HepG2 (cell line): ENCODE measurements at regions not wholly inside any gene's neighbourhood (a gene's known extent, or its start where the extent isn't known, plus 50 kb on each side); places are given as distances from the start of the nearest gene placed in this dataset.
"Not testable (repeated sequence)": the region's sequence is repeated elsewhere in the genome, so short reads cannot be mapped to it uniquely, and the experiment has no call there.

Experiments
- ATAC-seq: fragments of 200-7000 bp; cut with Tn5 transposase; 3 replicates; pipeline ENCODE4 v1.9.1; 2020; ENCODE audit warnings: mild to moderate bottlenecking, moderate library complexity
- BruUV-seq: library from RNA; stranded (reverse); fragments of 400-500 nt; replicated peaks from 2 replicates; lab custom pipeline; 2021; lab: Mats Ljungman, UMichigan
- CTCF ChIA-PET: fragments of 300-600 bp; formaldehyde crosslinking; extraction: SDS; loops from one replicate; lab custom pipeline; 2021; ENCODE audit warnings: low total read pairs, inconsistent platforms, low intra/inter-chr PET ratio; lab: Yijun Ruan, JAX
- POLR2A ChIA-PET: fragments of 350-600 bp; sonication (Branson Sonifier 250); formaldehyde crosslinking; loops from one replicate; lab custom pipeline; 2020; ENCODE audit warnings: antibody characterized with exemption, inconsistent platforms; lab: Yijun Ruan, JAX
- DNase-seq: peaks from one replicate; pipeline ENCODE4 v3.0.0-alpha.2; 2015; ENCODE audit warnings: low spot score
- FAIRE-seq: peaks from 3 replicates; lab custom pipeline; 2011; peaks lifted over from hg19 to GRCh38; lab: Jason Lieb, UNC
- H2AFZ ChIP-seq: one replicate; pipeline ENCODE4 v1.6.1; 2011; ENCODE audit warnings: low read length, inconsistent platforms
- H3K27ac ChIP-seq: fragments of 300-600 bp; 3 replicates; pipeline ENCODE4 v1.8.0; 2011; ENCODE audit warnings: mixed run types, mild to moderate bottlenecking, mixed read lengths, low read length, inconsistent platforms; ENCODE audit not compliant: insufficient read depth; ENCODE audit errors: extremely low read length
- H3K27me3 ChIP-seq, 2 experiments: fragments of 200-600 bp in 1 of 2; 2 replicates in 1 of 2; 3 replicates in 1 of 2; pipeline versions ENCODE4 v1.6.0 to v1.8.0; 2011; ENCODE audit warnings: low read length in 2 of 2, mild to moderate bottlenecking in 2 of 2, moderate library complexity in 2 of 2, inconsistent platforms in 1 of 2; ENCODE audit not compliant: insufficient read depth in 2 of 2, control insufficient read depth in 1 of 2
- H3K36me3 ChIP-seq, 2 experiments: fragments of 200-600 bp in 1 of 2; replicated peaks in 1 of 2; 2 replicates in 1 of 2; 3 replicates in 1 of 2; pipeline versions ENCODE4 v1.5.1 to v1.8.0; 2011; ENCODE audit warnings: low read length in 2 of 2, inconsistent platforms in 1 of 2; ENCODE audit not compliant: insufficient read depth in 2 of 2, control insufficient read depth in 1 of 2
- H3K4me1 ChIP-seq: 2 replicates; pipeline ENCODE4 v1.5.1; 2012; ENCODE audit warnings: low read length, inconsistent platforms; ENCODE audit not compliant: insufficient read depth
- H3K4me2 ChIP-seq: 2 replicates; pipeline ENCODE4 v1.6.0; 2011; ENCODE audit warnings: low read depth, low read length, inconsistent platforms
- H3K4me3 ChIP-seq, 3 experiments: fragments of 200-600 bp in 1 of 3; sonication (generic), shearing (Covaris generic) in 1 of 3; replicated peaks in 1 of 3; 2 replicates each; pipeline ENCODE4 v1.5.1; 2011 to 2016; ENCODE audit warnings: low read length in 3 of 3, inconsistent platforms in 2 of 3, low read depth in 2 of 3, mild to moderate bottlenecking in 2 of 3, control low read depth in 1 of 3, mixed read lengths in 1 of 3; ENCODE audit not compliant: insufficient read depth in 1 of 3
- H3K79me2 ChIP-seq: one replicate; pipeline ENCODE4 v1.6.1; 2011; ENCODE audit warnings: low read length, inconsistent platforms; ENCODE audit not compliant: insufficient read depth
- H3K9ac ChIP-seq: 2 replicates; pipeline ENCODE4 v1.6.0; 2011; ENCODE audit warnings: mild to moderate bottlenecking, low read depth, low read length, inconsistent platforms; ENCODE audit not compliant: insufficient read depth
- H3K9me3 ChIP-seq: 2 replicates; pipeline ENCODE4 v1.5.1; 2012; ENCODE audit warnings: mild to moderate bottlenecking, low read length
- H4K20me1 ChIP-seq: 2 replicates; pipeline ENCODE4 v1.6.0; 2011; ENCODE audit warnings: inconsistent platforms, mild to moderate bottlenecking, low read length, moderate library complexity; ENCODE audit not compliant: insufficient read depth
- NFYC ChIP-seq: IDR thresholded peaks from 2 replicates; pipeline ENCODE4 v1.6.1; 2016; ENCODE audit warnings: missing genetic modification reagents, missing compliant biosample characterization
- RFX5 ChIP-seq: IDR thresholded peaks from 2 replicates; pipeline ENCODE4 v1.6.1; 2011; ENCODE audit warnings: low read depth, low read length, improper control_type of control experiment
- ZNF354B ChIP-seq: sonication (generic); formaldehyde crosslinking; IDR thresholded peaks from 2 replicates; pipeline ENCODE4 v1.8.0; 2022; ENCODE audit warnings: mild to moderate bottlenecking, missing genetic modification reagents
- ZNF629 ChIP-seq: sonication (generic); formaldehyde crosslinking; conservative IDR thresholded peaks from 2 replicates; pipeline ENCODE4 v1.5.0; 2020; ENCODE audit warnings: missing genetic modification reagents
- ZNF75D ChIP-seq: sonication (generic); formaldehyde crosslinking; IDR thresholded peaks from 2 replicates; pipeline ENCODE4 v1.8.1; 2023; ENCODE audit warnings: missing genetic modification reagents, mild to moderate bottlenecking, borderline replicate concordance
- ZNF768 ChIP-seq: sonication (generic); formaldehyde crosslinking; IDR thresholded peaks from 2 replicates; pipeline ENCODE4 v1.4.0; 2020; ENCODE audit warnings: missing genetic modification reagents
- ZNF878 ChIP-seq: sonication (generic); formaldehyde crosslinking; IDR thresholded peaks from 2 replicates; pipeline ENCODE4 v1.8.1; 2023; ENCODE audit warnings: mild to moderate bottlenecking, missing genetic modification reagents, moderate library complexity
- WGBS: methylation state at CpG from one replicate; pipeline ENCODE4 v1.1.6; 2017; ENCODE audit warnings: low lambda C conversion rate; 5-methylcytosine and 5-hydroxymethylcytosine counted together
- in situ Hi-C: cut with HindIII; loops from 2 replicates; pipeline ENCODE4 v1.10.0; 2017; ENCODE audit warnings: low pct_unique_long_range_greater_than_20kb; ENCODE audit not compliant: extremely low pct_ligation_motif_present
- intact Hi-C: fragments of 100-400 bp; cut with micrococcal nuclease; formaldehyde crosslinking; loops from one replicate; pipeline ENCODE4 v1.10.0; 2022; ENCODE audit not compliant: unreplicated experiment

- WGBS = 4% methylated on average over 3 of the region's 7 CpGs
- Histone ChIP-seq H3K36me3 (no peaks in the 10 kb centered on the region), H4K20me1 (no peaks in the 10 kb centered on the region), H3K4me3 (no peak overlapping the region), H3K27me3 (no peaks in the 10 kb centered on the region), H2AFZ (no peak overlapping the region), H3K27ac (no peak overlapping the region), H3K9me3 (no peaks in the 10 kb centered on the region), H3K9ac (no peak overlapping the region), H3K79me2 (no peaks in the 10 kb centered on the region), H3K4me1 (no peaks in the 10 kb centered on the region), H3K4me2 (no peak overlapping the region)
- ChIA-PET POLR2A (no interaction called here), CTCF (no interaction called here)
- FAIRE-seq = no peak
- ATAC-seq = no peak
- intact Hi-C loops (no loop called here), in situ Hi-C loops (loop anchor here (25.0 kb wide), 1 partner anchor 462 kb away; no protein-coding TSS in a partner anchor)
- no TSS peak for BruUV-seq
- DNase-seq = no peak
- TF ChIP-seq ZNF75D (no peak), RFX5 (no peak), NFYC (CRISPR knock-in tag) (no peak), ZNF629 (CRISPR knock-in tag) (no peak), ZNF768 (no peak), ZNF354B (CRISPR knock-in tag) (no peak), ZNF878 (CRISPR knock-in tag) (no peak)
Measured at GRCh38 chr17:21774263-21774662, 81.9 kb downstream of the KCNJ18 start.

GRCh38 chr17:21775566-21775965, 83.2 kb downstream of the KCNJ18 start:
- H3K36me3 ChIP-seq, H3K4me1 ChIP-seq, DNase-seq, FAIRE-seq, in situ Hi-C loops, intact Hi-C loops, H3K4me2 ChIP-seq, H3K9ac ChIP-seq, H3K27ac ChIP-seq, H3K9me3 ChIP-seq, H3K79me2 ChIP-seq, ATAC-seq, H2AFZ ChIP-seq, POLR2A ChIA-PET, H3K27me3 ChIP-seq, H4K20me1 ChIP-seq, CTCF ChIA-PET, H3K4me3 ChIP-seq, BruUV-seq: not testable (repeated sequence)
- WGBS = 6% methylated on average over 5 of the region's 8 CpGs

- intact Hi-C loops, FAIRE-seq, H3K9me3 ChIP-seq, H3K9ac ChIP-seq, H4K20me1 ChIP-seq, H3K79me2 ChIP-seq, H3K27me3 ChIP-seq, ATAC-seq, H3K27ac ChIP-seq, POLR2A ChIA-PET, H2AFZ ChIP-seq, H3K4me2 ChIP-seq, H3K4me3 ChIP-seq, H3K4me1 ChIP-seq, BruUV-seq, in situ Hi-C loops, CTCF ChIA-PET, DNase-seq, H3K36me3 ChIP-seq: not testable (repeated sequence)
- 27% methylated on average over 9 of the region's 12 CpGs for WGBS
Measured at GRCh38 chr17:21776921-21777320, 84.6 kb downstream of the KCNJ18 start.
